DND-41 (cell line): ENCODE measurements at regions not wholly inside any gene's neighbourhood (a gene's known extent, or its start where the extent isn't known, plus 50 kb on each side); places are given as distances from the start of the nearest gene placed in this dataset.

ENCODE experiments used
- EZH2 ChIP-seq: IDR thresholded peaks from 3 replicates; pipeline ENCODE4 v1.6.1; 2012; ENCODE audit warnings: borderline replicate concordance, low read depth, mild to moderate bottlenecking, moderate library complexity, low read length, inconsistent platforms; ENCODE audit not compliant: severe bottlenecking
- TF ChIP-seq, protein P1 (sequence below): IDR thresholded peaks from 2 replicates; pipeline ENCODE4 v1.5.1; 2012; ENCODE audit warnings: borderline replicate concordance, low read length, moderate library complexity, mild to moderate bottlenecking; ENCODE audit not compliant: poor library complexity, severe bottlenecking; ENCODE audit errors: extremely low read depth

DNA sequence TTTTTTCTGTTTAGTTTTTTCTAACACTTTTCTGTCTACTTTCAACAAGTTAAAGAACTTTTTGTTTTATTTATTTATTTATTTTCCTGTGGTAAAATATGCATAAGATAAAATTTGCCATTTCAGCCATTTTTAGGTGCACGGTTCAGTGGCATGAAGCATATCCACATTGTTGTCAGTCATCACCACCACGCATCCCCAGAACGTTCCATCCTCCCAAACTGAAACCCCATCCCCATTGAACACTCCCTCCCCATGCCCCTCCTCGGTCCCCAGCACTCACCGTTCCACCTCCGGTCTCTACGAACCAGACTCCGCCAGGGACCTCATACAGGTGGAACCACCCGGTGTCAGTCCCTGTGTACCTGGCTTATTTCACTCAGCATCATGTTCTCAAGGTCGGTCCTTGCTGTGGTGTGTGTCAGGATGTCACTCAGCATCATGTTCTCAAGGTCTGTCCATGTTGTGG, 118.1 kb downstream of the SIK1 start:
- TF ChIP-seq, protein P1, sequence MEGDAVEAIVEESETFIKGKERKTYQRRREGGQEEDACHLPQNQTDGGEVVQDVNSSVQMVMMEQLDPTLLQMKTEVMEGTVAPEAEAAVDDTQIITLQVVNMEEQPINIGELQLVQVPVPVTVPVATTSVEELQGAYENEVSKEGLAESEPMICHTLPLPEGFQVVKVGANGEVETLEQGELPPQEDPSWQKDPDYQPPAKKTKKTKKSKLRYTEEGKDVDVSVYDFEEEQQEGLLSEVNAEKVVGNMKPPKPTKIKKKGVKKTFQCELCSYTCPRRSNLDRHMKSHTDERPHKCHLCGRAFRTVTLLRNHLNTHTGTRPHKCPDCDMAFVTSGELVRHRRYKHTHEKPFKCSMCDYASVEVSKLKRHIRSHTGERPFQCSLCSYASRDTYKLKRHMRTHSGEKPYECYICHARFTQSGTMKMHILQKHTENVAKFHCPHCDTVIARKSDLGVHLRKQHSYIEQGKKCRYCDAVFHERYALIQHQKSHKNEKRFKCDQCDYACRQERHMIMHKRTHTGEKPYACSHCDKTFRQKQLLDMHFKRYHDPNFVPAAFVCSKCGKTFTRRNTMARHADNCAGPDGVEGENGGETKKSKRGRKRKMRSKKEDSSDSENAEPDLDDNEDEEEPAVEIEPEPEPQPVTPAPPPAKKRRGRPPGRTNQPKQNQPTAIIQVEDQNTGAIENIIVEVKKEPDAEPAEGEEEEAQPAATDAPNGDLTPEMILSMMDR = no peak
- TF ChIP-seq EZH2 = no peak
